NCI-H1436 treated with DMSO at 0.1 percent for 48 hours (cell line): ENCODE measurements at regions not wholly inside any gene's neighbourhood (a gene's known extent, or its start where the extent isn't known, plus 50 kb on each side); places are given as distances from the start of the nearest gene placed in this dataset.
"Not testable (repeated sequence)": the region's sequence is repeated elsewhere in the genome, so short reads cannot be mapped to it uniquely, and the experiment has no call there.

Experiments
- DNase-seq: peaks from one replicate; lab custom pipeline; 2025; lab: John Stamatoyannopoulos, UW

GRCh38 chr5:28399211-28399610, 1360.8 kb upstream of the CDH9 start:
- no peak for DNase-seq

GRCh38 chr5:28398185-28398584, 1359.8 kb upstream of the CDH9 start:
- no peak for DNase-seq

- no peak for DNase-seq
Measured at GRCh38 chr5:28397502-28397941, 1359.1 kb upstream of the CDH9 start.

- DNase-seq = no peak
Measured at GRCh38 chr5:28391277-28391676, 1352.9 kb upstream of the CDH9 start.

GRCh38 chr5:28390341-28390740, 1352.0 kb upstream of the CDH9 start:
- no peak for DNase-seq

DNA sequence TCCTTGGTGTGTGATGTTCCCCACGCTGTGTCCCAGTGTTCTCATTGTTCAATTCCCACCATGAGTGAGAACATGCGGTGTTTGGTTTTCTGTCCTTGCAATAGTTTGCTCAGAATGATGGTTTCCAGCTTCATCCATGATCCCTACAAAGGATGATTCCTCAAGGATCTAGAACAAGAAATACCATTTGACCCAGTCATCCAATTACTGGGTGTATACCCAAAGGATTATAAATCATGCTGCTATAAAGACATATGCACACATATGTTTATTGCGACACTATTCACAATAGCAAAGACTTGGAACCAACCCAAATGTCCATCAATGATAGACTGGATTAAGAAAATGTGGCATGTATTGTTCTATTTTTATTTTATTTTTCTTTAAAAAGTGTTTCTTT, 1351.3 kb upstream of the CDH9 start:
- DNase-seq = not testable (repeated sequence)

DNA sequence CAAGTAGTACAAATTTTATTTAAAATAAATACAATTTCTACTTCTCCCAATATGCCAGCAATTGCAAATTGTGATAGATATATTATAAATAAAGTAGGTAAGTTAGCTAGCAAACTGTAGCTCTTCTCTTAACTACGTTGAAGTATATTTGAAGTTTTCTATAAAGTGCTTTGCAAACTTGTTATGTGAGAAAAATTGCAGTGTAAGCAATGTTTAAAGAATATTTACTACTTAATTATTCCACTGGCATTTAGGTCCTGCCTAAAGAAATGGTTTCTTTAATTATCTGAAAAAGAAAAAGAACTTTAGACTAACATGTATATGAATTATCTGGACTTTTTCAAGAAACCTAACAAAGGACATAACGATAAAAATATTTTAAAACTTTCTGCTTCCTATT, 1350.0 kb upstream of the CDH9 start:
- no peak for DNase-seq

- no peak for DNase-seq
Measured at GRCh38 chr5:28386712-28387111, 1348.3 kb upstream of the CDH9 start.

DNA sequence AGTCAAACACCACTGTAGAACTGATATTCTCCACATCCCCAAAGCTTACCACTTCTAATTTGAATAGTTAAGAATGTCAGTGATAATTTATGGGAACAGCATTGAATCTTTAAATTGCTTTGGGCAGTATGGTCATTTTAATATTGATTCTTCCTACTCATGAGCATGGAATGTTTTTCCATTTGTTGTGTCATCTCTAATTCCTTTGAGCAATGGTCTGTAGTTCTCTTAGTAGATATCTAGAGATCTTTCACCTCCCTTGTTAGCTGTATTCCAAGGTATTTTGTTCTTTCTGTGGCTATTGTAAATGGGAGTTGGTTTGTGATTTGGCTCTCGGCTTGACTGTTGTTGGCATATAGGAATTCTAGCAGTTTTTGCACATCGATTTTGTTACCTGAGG, 1341.8 kb upstream of the CDH9 start:
- no peak for DNase-seq

- no peak for DNase-seq
Measured at GRCh38 chr5:28374492-28374967, 1336.1 kb upstream of the CDH9 start.

GRCh38 chr5:28370896-28371295, 1332.5 kb upstream of the CDH9 start:
- no peak for DNase-seq

DNA sequence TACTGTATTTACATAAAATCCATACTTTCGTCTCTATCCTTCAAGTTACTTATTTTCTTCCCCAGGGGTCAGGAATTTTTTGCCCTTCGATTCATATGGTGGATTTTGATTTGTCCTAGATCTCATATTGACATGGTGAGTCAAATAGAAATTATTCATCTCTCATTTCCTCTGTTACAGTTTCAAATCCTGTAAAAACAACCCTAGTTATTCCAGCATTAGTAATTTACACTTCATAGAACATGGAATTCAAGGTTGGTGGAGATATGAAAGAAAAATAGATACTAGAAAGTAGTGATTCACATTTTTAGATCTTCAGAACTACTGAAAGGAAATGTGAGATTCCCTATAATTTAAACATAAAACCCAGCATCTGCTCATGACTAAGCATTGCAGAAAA, 1331.0 kb upstream of the CDH9 start:
- DNase-seq = no peak

GRCh38 chr5:28355831-28356230, 1317.4 kb upstream of the CDH9 start:
- no peak for DNase-seq

- no peak for DNase-seq
Measured at GRCh38 chr5:28346696-28347095, 1308.3 kb upstream of the CDH9 start.

DNA sequence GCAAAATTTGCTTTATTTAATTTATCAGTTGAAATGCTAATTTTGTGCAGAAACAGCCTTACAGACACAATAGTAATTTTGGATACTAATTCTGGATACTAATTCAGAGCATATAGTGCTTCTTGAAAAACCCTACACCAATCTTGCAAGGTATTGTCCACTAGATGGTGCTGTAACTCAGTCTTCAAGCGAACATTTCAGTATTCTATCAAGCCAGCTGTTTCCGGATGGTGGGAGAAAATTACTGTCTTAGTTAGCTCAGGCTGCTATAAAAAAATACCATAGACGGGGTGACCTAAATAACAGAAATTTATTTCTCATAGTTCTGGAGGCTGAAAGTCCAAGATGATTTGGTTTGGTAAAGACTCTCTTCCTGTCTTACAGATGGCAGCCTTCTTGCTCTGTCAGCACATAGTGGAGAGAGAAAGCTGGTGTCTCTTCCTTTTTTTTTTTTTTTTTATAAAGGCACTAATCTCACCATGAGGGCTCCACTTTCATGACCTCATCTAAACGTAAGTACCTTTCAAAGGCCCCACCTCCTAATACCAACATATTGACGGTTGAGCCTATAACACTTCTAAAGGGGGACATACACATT, 1306.5 kb upstream of the CDH9 start:
- DNase-seq = no peak

GRCh38 chr5:28329176-28329575, 1290.8 kb upstream of the CDH9 start:
- no peak for DNase-seq

DNA sequence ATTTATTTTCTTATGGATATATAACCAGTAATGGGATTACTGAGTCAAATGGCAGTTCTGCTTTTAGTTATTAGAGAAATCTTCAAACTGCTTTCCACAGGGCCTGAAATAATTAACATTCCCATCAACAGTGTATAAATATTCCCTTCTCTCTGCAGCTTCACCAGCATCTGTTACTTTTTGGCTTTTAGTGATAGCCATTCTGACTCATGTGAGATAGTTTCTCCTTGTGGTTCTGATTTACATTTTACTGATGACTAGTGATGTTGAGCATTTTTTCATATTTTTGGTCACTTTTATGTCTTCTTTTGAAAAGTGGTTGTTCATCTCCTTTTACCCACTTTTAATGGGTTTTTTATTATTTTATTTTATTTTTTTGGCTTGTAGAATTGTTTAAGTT, 1290.3 kb upstream of the CDH9 start:
- no peak for DNase-seq

GRCh38 chr5:28324174-28324573, 1285.8 kb upstream of the CDH9 start:
- no peak for DNase-seq

- no peak for DNase-seq
Measured at GRCh38 chr5:28313953-28314352, 1275.6 kb upstream of the CDH9 start.

DNA sequence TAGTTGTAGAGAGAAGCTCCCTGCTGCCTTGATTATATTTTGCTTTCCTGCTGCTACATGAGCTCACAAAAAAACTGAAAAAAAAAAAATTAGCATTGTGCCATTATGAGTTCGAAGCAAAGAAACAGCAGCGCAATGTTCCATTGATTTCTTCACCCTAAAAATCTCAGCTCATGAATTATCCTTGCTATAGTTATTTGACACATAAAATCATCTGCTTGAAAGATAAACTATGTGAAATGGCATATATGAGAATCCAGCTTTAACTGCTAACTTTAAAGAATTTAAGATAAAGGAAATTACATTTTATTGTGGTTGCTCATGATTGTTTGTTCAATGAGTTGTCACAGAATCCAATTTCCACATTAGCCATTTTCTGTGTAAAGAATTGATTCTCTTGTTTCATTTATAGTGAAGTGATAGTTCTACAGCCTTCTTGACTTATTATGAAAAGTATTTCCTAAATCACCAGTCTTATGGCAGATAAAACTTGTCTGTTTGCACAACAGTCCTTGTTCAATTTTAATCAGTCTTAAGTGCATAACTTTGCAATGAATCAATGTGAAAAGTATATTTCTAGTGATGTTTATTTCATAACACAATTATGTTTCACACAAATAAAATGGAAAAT, 1275.0 kb upstream of the CDH9 start:
- DNase-seq = no peak

GRCh38 chr5:28310696-28311095, 1272.3 kb upstream of the CDH9 start:
- DNase-seq = no peak

- no peak for DNase-seq
Measured at GRCh38 chr5:28305891-28306290, 1267.5 kb upstream of the CDH9 start.

DNA sequence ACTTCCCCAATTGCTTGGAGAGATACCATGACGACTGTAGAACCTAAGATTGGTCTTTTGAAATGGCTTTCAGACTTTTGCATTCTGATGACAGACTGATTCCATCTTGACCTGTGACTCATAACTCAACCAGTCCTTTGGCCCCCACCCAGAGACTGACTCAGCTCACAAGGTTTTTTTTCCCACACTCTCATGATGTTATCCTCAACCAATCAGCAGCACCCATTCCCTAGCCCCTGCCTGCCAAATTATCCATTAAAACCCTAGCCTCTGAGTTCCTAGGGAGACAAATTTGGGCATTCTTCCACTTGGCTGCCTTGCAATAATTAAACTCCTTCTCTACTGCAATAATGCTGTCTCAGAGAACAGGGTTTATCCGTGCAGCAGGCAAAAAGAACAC, 1263.3 kb upstream of the CDH9 start:
- no peak for DNase-seq
